Hematopoietic multipotent progenitor cell treated with erythropoietin and hydrocortisone succinate and interleukin-3 and kit ligand, for 8 days (in vitro differentiated cells): ENCODE measurements at regions not wholly inside any gene's neighbourhood (a gene's known extent, or its start where the extent isn't known, plus 50 kb on each side); places are given as distances from the start of the nearest gene placed in this dataset.
A peak's percentile ranks its signal among the peaks of the same experiment; 100 is the strongest.

Experiments
- DNase-seq: peaks from one replicate; pipeline ENCODE4 v3.0.0-alpha.2; 2015

DNA sequence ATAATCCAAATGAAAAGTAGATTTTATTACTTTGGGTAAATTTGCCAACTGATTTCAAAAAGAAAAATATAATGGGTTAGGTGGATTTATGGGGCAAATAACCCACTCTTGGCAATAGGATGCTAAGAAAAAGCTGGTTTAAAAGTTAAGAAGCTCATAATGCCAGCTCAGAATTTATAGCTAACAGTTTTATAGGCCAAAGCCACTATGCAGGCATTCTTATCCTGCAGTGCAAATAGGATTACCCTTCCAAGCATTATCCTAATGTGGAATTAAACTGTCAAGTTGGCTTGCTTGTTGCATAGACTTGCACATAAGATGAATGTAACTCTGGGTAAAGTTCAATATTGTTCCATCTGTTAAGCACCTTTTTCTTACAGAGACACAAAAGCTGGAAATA lies 703.0 kb downstream of the PCDH18 start:
- no peak for DNase-seq

DNA sequence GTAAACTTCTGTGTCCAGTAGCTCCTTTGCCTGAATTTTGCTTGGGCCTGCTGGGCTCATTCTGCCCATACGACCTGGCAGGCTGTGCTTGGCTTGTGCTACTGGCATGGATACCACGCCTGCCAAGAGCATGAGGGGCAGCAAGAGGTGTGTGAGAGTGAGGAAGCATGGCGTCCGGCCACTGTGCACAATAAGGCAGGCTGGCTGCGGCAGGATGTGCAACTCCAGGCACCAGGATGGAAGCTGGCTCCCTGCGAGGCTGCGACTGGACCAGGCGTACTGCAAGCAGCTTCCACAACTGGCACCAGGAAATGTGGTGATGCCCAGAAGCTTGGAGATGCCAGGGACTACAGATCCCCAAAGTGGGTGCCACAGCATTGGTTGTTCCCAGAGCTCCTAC lies 709.3 kb downstream of the PCDH18 start:
- no peak for DNase-seq

DNA sequence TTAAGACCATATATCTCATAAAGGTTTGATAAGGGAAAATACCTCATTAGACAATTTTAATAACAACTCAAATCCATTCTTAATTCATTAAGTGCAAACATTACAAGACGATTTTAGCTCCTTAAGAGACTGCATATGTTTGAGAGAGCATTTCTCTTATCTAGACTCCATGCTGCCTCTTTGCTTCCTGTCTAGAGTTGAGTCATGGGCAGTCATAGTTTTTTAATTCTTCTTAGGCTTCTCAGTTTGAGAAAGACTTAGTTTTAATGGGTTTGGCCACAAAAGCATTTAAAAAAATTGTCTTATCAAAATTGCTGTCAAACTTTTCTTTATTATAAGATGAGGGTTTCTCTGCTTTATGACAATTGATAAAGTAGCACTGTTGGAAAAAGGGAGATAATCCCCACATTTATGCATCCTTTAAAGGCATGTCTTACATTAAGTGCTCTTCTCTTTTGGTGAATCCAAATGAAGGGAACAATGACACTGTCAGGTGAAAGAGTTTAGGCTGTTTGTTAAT lies 713.4 kb downstream of the PCDH18 start:
- DNase-seq = peak; percentile 33

DNA sequence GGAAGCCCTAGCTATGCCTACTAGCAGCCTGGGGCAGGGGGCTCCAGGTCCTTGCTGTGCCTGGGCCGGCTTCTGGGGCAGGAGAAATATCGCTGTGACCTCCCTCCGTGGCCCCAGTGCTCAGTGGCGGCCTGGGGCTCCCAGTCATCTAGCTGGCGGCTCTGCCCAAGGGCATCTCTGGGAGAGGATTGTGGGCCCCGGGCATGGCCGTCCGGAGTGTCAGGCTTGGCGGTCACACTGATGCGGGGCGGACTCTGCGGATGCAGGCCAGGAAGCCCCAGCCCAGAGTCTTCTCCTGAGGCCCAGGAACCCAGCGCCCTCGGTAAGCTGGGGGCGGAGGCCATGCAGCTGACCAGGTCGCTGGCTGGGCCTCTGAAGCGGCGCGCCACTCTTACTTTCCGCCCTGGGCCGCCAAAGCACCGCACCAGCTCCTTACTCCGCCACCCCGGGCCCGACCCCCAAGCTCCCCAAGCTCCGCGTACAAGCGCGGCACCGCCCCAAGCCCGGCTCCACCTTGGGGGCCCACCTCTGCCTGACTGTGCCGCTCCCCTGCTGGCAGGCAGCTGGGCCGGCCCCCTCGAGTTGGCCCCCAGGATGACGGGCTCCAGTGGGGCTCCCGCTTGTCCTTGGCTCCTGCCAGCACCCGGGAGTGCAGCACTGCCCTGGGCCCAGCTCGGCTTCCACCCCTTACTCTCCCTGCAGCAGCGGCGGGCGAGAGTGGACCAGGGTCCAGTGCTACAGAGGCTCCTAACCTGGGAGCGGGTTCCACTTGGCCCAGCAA lies 720.0 kb downstream of the PCDH18 start:
- no peak for DNase-seq

DNA sequence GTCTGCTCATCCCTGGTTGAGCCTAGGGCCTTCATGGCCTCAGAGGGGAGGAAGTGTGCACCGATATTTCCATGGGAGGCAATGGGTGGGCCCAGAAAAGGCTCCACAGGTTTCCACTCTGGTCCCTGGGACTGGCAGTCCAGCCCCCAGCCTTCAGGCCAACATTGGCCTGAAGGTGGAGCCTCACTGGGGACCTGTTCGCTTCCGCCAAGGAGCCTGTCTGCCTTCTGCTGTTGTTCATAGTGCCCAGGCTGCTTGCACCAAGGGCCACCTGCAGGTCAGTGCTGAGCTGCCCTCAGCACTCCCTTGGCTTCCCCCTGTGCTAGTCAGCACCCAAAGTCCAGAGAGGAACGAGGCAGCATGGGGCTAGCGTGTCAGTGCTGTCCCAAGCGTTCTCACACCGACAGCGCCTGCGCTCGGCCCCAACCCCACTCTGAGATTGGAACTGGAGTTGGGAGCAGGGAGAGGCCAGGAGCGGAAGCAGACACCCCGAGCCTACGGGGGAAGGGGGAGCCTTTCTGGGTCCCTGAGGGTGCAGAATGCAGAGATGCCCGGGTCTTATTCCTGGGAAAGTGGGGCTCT lies 720.7 kb downstream of the PCDH18 start:
- DNase-seq = no peak

DNA sequence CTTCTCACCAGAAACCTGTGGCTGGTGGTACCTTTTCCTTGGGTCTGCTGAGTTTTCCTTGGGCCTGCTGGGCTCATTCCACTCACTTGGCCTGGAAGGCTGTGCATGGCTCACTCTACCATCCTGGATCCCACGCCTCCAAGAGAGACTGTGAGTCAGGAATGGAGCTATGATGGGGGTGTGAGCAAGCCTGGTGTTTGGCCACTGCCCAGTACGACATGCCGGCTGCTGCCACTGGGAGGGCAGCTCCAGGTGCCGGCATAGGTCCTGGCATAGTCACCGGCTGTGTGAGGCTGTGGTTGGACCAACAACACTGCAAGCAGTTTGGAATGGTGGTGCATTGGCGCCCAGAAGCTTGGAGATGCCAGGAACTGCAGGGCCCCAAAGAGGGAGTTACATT lies 721.7 kb downstream of the PCDH18 start:
- no peak for DNase-seq

DNA sequence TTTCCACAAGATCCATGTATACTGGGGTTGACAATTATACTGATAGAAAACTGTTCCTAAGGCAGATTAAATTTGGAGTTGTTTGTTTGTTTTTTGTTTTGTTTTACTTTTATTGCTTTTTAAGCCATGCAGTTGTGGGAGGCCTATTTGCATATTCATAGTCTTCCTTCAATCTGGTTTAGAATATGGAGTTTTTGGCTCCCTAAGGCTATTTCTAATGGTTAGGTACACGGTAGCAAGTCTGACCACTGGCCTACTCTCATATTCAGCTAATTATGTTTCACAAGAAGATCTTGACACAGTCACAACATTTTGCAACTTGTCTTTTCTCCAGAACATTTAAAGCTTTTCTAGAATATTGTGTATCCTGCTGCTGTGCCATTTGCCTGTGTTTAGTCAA lies 725.5 kb downstream of the PCDH18 start:
- DNase-seq = no peak

DNA sequence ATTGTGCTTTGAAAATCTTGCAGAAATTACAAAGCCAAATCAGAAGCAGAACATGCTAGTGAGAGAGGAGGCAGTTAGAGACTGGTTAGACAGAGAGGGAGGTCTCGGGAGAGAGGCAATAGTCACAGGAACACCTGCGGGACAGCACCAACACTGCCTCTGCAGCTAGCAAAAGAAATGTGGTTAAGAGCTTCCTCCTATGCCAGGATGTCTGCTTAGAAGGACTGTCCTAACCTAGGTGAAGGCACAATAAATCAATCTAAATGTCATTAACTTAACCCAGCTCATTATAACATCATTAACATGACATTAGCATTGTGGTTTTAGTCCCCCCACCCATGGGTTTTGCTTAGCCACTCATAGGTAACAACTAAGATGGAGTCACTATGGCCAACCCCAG lies 726.7 kb downstream of the PCDH18 start:
- no peak for DNase-seq

DNA sequence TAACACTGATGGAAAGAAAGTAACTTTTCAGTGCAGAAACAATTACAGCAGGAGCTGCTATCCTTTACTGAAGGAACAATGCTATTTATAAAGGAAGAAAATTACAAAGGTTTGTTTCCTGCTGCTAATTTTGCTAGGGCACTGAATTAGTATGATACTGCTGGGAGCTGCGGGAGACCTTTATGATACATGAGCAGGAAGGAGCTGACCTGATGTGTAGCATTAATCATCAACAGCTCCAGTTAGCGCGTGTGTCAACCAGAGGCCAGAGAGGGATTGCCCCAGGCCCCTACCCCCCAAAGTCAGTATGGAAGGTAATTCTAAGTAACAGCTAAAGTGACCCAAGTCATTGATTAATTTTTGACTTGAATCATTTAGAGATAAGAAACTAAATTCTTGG lies 728.9 kb downstream of the PCDH18 start:
- no peak for DNase-seq

DNA sequence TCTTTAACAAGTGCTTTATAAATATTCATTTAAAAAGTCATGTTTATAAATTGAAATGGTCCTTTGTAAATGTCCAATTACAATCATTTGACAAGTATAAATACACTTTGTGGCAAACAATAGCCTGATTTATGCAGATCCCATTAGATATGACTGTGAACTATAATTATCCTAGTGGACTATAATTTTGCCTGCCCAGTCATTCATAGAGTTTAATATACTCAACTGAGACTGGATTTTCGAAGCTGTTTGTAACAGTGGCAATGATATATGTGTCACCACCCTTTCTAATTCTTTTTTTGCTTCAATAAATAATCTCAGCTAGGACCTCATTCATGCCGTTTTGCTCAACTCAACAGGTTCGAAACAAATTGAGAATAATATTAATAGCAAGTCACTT lies 732.0 kb downstream of the PCDH18 start:
- DNase-seq = no peak

DNA sequence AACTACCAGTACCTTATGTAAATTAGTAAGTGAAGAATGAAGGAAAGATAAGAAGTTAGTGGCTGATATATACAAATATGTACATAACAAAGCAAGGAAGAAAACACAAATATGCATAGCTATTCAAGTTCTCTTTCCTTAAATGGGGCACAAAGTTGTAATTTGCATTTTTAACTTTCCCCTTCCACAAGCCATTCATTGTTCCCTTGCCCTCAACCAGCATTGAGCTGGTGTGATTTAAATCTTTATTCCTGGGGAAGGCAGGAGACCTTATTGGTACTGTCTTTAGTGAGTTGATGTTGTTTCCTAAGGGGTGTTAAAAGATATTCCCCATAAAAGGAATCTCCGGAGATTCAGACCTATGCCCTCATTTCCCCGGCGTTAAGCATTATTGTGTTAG lies 735.3 kb downstream of the PCDH18 start:
- no peak for DNase-seq

DNA sequence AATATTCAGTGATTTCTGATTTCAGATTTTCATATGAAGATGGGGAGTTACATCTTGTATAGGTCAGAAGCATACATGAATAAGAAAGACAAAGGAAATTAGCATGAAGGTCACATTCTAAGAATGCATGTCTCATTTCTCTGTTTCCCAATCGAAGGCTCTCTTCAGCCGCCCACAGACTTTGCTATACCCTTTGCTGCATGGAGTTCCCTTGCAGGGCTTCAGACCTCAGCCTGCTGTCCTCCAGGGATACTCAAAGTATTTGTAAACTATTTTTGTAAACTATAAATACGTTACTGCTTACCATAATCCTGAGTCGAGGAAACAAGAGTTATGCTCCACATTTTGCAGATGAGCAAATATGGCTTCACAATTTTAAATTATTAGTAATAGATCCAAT lies 738.4 kb downstream of the PCDH18 start:
- no peak for DNase-seq

DNA sequence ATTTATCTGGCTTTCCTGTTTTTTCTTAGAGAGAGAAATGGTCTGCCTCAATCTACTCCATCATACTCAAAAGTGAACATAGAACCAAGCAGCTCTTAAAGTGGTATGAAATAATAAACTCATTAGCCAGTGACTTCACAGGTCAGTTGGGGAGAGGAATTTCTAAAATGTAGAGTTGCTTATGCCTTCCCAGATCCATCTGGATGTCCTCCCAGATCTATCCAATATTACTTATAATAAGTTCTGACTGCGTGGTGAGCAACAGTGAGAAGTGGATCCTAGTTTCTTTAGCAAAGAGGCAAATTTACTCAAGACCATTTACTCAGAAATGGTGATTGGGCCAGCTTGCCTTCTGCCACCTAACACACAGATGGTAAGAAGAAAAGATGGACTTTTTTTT lies 748.0 kb downstream of the PCDH18 start:
- no peak for DNase-seq

DNA sequence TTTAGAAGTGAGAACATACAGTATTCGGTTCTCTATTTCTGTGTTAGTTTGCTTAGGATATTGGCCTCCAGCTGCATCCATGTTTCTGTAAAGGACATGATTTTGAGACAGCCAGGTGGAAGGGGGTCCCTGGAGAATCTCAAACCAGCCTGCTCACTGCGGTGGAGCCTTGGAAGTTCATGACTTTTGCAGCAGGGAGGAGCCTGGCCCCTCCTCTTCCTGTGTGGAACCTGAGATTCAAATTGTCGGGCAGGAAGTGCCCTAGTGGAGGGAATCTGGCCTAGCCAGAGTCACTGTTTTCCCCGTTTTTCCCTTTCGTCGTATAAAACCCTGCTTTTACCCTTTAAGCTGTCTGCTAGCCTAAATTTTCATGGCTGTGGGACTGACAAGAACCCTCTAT lies 762.6 kb downstream of the PCDH18 start:
- DNase-seq = no peak

DNA sequence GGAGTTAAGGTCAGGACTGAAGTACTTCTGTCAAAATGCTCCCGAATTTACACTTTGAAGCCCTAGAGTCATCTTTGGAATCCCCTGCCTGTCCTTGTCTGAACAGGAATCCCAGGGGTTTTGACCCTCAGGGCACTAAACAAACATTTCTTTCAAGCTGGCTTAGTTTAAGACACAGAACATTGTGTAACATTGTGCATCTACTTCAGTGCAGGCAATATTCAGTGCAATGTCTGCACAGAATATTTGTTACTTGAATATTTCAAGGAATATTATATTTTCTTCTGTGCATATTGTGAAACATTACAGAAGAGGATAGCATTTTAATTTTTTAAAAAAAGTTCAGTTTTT lies 763.4 kb downstream of the PCDH18 start:
- DNase-seq = no peak

DNA sequence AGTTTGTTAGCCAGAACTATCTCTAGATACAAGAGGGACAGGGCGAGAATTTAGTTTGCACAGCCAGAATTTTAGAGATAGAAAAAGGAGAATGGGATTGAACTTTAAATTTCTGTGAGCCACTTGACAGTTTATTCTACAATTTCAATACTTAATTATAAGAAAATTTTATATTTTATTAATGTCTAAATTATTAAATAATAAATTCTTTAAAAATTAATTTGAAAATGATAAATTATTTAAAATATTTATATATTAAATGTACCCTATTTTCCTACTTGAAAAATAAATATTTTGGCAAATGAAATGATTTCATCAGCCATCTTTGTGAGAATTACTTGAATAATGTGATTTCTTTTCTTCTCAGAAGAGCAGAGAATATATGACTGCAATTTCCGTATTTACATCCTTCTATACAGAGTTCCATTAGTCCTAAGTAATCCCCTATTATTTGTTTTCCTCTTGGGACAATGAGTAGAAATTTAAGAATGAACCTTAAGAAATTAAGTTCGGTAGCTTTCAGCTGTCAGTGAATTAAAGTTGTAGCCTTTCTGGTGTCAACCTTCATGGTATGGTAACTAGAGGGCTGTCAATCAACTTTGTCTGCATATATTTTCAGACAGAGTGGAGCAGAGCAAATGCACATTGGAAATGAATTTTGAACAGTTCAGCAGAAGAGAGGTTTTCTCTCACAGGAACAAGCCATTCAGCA lies 763.9 kb downstream of the PCDH18 start:
- DNase-seq = no peak

DNA sequence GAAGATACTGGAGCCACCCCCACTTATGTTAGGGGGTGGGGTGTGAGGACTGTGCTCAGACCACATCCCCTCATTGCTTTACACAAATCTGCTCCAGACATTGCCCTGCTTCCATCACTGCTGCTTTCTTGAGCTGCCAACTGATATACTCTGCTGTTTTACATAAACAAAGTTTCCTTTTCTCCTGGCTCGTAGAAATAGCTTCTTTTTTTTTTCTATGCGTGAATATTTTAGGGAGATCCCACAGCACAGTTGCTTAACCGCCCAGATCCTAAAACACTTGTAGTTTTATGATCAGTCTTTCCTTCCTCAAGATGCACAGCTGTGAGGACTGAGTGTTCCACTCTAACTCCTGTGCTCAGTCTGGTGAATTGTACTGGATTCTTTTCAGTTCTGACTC lies 768.4 kb downstream of the PCDH18 start:
- DNase-seq = no peak

DNA sequence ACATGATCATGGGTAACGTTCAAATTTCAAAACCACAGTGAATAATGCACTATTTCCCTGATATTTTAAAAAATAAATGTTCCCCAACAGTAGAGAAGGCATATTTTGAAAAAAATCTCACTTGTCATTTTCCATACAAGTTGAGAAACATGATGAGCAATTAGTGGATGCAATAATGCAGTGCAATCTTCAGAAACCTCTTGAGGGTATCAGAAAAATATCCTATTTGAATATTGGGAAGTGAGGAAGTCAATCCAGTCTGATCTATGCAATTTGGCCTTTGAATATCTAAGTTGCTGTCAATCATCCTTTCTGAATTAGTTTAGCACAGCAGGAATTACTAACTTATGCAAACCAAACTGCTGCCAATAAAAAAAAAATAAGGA lies 776.8 kb downstream of the PCDH18 start:
- DNase-seq = no peak

DNA sequence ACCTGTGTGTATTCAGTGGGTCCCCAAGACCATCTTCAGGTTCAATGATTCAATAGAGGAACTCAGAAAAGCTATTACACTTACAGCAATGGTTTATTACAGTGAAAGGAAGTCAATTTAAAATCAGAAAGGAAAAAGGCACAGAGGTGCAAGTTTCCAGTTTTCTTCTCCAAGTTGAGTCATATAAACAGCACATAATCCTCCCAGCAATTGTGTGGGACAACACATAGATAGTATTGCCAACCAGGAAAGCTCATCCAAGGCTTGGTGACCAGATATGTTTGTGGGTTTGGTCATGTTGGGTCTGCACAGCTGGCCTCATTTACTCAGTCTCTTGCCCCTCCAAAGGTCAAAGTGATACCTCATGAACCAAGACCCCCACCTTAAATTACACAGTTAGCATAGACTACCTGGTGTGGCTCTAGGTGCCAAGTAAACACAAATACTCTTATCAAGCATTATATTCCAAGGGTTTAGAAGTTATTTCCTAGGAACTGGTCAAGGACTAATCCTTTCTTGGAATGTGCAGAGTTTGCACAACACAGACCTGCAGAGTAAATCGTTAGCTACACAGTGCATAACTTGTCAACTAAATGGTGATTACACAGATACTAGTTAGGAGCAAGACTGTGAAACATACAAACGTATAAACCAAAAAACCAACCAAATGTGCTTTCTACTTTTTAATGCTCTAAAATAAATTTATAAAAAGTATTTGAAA lies 777.3 kb downstream of the PCDH18 start:
- DNase-seq = no peak

DNA sequence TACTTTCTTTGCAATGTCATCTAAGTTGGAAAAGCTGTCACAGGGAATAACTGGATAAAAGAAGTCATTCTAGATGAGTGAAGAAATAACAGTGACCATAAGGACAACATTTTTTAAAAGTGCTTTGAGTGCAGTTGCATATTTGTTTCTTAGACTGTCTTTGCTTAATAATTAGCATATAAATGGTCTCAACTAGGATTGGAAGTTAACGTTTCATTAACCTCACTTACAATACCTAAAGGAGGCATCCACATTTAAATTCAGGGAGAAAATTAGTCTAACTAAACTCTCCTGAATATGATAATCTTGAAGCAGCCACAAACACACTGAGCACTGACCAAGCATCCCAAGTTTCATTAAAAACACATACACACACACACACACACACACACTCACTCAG lies 780.7 kb downstream of the PCDH18 start:
- DNase-seq = no peak

DNA sequence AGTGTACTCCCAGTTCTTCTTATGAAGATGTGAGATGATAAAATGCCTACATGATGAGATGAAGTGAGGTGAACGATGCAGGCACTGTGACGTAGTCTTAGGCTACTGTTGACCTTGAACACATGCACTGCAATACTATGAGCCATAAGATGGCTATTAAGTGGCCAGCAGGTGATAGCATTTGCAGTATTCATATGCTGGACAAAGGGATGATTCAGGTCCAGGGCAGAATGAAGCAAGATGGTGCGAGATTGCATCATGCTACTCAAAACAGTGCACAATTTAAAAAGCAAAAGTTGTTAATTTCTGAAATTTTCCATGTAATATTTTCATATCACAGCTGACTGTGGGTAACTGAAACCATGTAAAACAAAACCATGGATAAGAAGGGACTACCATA lies 781.4 kb downstream of the PCDH18 start:
- DNase-seq = no peak

DNA sequence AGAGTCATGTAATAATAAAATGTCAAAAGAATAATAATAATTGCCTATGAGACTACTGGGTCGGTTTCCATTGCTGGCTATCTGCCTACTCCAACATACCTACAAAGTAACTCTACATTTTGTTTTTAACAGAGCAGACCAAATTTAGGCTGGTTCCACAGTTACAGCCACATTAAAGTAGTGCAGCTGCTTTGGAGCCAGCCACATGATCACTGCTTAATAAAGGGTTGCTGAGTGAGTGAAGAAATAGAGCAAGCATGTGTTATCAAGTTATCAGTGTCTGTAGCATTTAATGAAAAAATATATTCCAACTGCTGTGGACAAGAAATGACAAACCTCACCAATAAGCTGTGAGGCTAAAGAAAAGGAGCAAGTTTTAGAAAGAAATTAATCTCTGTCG lies 782.3 kb downstream of the PCDH18 start:
- no peak for DNase-seq

DNA sequence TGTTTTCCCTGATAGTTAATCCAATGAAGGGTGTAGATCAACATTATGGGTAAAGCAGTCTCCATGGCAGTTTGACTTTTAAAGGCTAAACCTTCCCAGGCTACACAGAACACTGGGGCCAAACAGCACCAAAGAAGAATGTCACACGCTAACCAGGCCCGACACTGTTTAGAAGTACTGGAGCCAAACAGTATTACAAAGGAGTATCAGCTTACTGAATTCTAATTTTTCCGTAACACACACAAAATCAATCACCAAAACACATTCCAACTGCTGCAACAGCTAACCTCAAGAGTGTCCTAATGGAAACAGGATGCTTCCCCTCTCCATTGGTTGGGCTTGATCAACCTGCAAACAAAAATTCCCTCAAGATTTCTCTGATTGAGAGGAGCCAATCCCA lies 783.5 kb downstream of the PCDH18 start:
- no peak for DNase-seq

DNA sequence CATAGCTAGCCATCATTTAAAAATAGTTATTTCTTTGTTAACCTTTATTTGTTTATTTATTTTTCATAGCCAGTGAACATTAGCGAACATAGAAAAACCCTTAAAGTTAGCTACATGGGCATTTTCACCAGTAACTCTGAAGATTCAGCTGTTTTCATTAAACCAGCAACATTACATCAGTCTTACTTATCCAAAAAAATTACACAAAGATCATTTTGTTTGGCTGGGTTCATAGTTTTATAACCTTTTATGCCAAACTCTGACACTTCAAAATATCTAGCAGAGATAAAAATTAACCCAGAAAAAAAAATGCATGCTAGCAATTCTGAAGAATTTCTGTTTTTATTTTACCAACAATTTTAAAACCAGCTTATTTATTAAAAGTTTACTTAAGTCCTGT lies 784.1 kb downstream of the PCDH18 start:
- DNase-seq = no peak
